ENCODE measurements at regions not wholly inside any gene's neighbourhood (a gene's known extent, or its start where the extent isn't known, plus 50 kb on each side); places are given as distances from the start of the nearest gene placed in this dataset.

GRCh38 chr1:90534663-90535295 is 182.3 kb downstream of the BARHL2 start (continued):
- no peak for TF ChIP-seq MAX (IDR thresholded peaks at IDR 0.05)
- TF ChIP-seq MED8 (CRISPR knock-in tag; IDR thresholded peaks at IDR 0.05; ENCODE audit: insufficient replicate concordance) = no peak
- no peak for TF ChIP-seq NFE2L1 (CRISPR knock-in tag; IDR thresholded peaks at IDR 0.05; ENCODE audit: borderline replicate concordance)
- TF ChIP-seq PHF20 (CRISPR knock-in tag; IDR thresholded peaks at IDR 0.05) = no peak
- TF ChIP-seq TBP (CRISPR knock-in tag; IDR thresholded peaks at IDR 0.05) = no peak
- TF ChIP-seq ZBTB3 (CRISPR knock-in tag; IDR thresholded peaks at IDR 0.05; ENCODE audit: borderline replicate concordance, low read depth) = no peak
- TF ChIP-seq ZNF644 (CRISPR knock-in tag; IDR thresholded peaks at IDR 0.05; ENCODE audit: low read depth) = no peak

GRCh38 chr1:90534116-90534515 is 183.0 kb downstream of the BARHL2 start:
- WGBS (ENCODE audit: low lambda C conversion rate) = 3% methylated on average over 6 of the region's 6 CpGs
- H3K27me3 ChIP-seq (ENCODE audit: control insufficient read depth in 1 of 2, insufficient read depth in 2 of 2, low read length in 2 of 2) = no peaks in the 10 kb centered on the region
- H3K79me2 ChIP-seq (ENCODE audit: insufficient read depth, low read length) = no peaks in the 10 kb centered on the region
- no peak overlapping the region for H3K9ac ChIP-seq (ENCODE audit: insufficient read depth, low read depth, low read length)
- POLR2A ChIA-PET = no interaction called here
- DNase-seq (ENCODE audit: low spot score) (no peak), FAIRE-seq (no peak), ATAC-seq (no peak)
- BruUV-seq (replicated peaks) = no TSS peak
- no peaks in the 10 kb centered on the region for H3K9me3 ChIP-seq (ENCODE audit: low read length)
- no peak for TF ChIP-seq LCORL (IDR thresholded peaks at IDR 0.05)
- no peak for TF ChIP-seq LCORL (CRISPR knock-in tag; IDR thresholded peaks at IDR 0.05)
- no peak for TF ChIP-seq ZFY (CRISPR knock-in tag; IDR thresholded peaks at IDR 0.05)
- TF ChIP-seq ZNF136 (CRISPR knock-in tag; IDR thresholded peaks at IDR 0.05; ENCODE audit: low read depth) = no peak
- no peak overlapping the region for H3K4me2 ChIP-seq (ENCODE audit: low read depth, low read length)
- H3K4me1 ChIP-seq (ENCODE audit: insufficient read depth, low read length) = no peaks in the 10 kb centered on the region
- intact Hi-C loops (cut with micrococcal nuclease; ENCODE audit: unreplicated experiment) (no loop called here), in situ Hi-C loops (cut with HindIII; ENCODE audit: extremely low pct_ligation_motif_present, low pct_unique_long_range_greater_than_20kb) (no loop called here)
- no peak overlapping the region for H2AFZ ChIP-seq (ENCODE audit: low read length)
- no peaks in the 10 kb centered on the region for H3K36me3 ChIP-seq (replicated peaks in 1 of 2; ENCODE audit: control insufficient read depth in 1 of 2, insufficient read depth in 2 of 2, low read length in 2 of 2)
- no peak overlapping the region for H3K27ac ChIP-seq (ENCODE audit: extremely low read length, insufficient read depth, low read length)
- CTCF ChIA-PET (ENCODE audit: low intra/inter-chr PET ratio, low total read pairs) = no interaction called here
- H3K4me3 ChIP-seq (replicated peaks in 1 of 3; ENCODE audit: insufficient read depth in 1 of 3, low read depth in 2 of 3, low read length in 3 of 3) = no peak overlapping the region
- no peaks in the 10 kb centered on the region for H4K20me1 ChIP-seq (ENCODE audit: insufficient read depth, low read length)

Data from HepG2 (cell line).